IMR-90 (cell line): ENCODE measurements at regions not wholly inside any gene's neighbourhood (a gene's known extent, or its start where the extent isn't known, plus 50 kb on each side); places are given as distances from the start of the nearest gene placed in this dataset.

ENCODE experiments used
- ATAC-seq: fragments of 200-7000 bp; cut with Tn5 transposase; 2 replicates; pipeline ENCODE4 v1.9.1; 2020; ENCODE audit warnings: low read depth, mild to moderate bottlenecking, moderate library complexity
- BruUV-seq: library from RNA; stranded (reverse); fragments of 400-500 nt; replicated peaks from 2 replicates; lab custom pipeline; 2021; lab: Mats Ljungman, UMichigan
- CTCF ChIA-PET: fragments of 300-600 bp; formaldehyde crosslinking; extraction: SDS; loops from one replicate; lab custom pipeline; 2021; ENCODE audit warnings: antibody characterized with exemption; lab: Yijun Ruan, JAX
- POLR2A ChIA-PET: fragments of 300-600 bp; sonication (Branson Sonifier 250); formaldehyde crosslinking; loops from one replicate; lab custom pipeline; 2022; ENCODE audit warnings: antibody characterized with exemption; ENCODE audit not compliant: unreplicated experiment; lab: Charles Lee
- DNase-seq: peaks from one replicate; pipeline ENCODE4 v3.0.0; 2013
- H2AFZ ChIP-seq: replicated peaks from 2 replicates; pipeline ENCODE3; 2013; ENCODE audit warnings: low read length, mild to moderate bottlenecking; ENCODE audit not compliant: poor library complexity
- H2AK5ac ChIP-seq: 2 replicates; pipeline ENCODE4 v1.6.1; 2013; ENCODE audit warnings: low read depth, low read length, inconsistent platforms
- H2AK9ac ChIP-seq: replicated peaks from 2 replicates; pipeline ENCODE3; 2013; ENCODE audit warnings: mild to moderate bottlenecking, low read depth, low read length, moderate library complexity; ENCODE audit not compliant: poor library complexity
- H2BK120ac ChIP-seq: 2 replicates; pipeline ENCODE4 v1.6.1; 2013; ENCODE audit warnings: low read depth, low read length, inconsistent platforms
- H2BK15ac ChIP-seq: 3 replicates; pipeline ENCODE4 v1.6.1; 2013; ENCODE audit warnings: low read depth, low read length, inconsistent platforms
- H2BK20ac ChIP-seq: 2 replicates; pipeline ENCODE4 v1.6.1; 2013; ENCODE audit warnings: low read depth, mild to moderate bottlenecking, inconsistent platforms, low read length, moderate library complexity
- H2BK5ac ChIP-seq: 2 replicates; pipeline ENCODE4 v1.6.1; 2013; ENCODE audit warnings: mild to moderate bottlenecking, low read depth, low read length, inconsistent platforms; ENCODE audit not compliant: poor library complexity, severe bottlenecking
- H3K14ac ChIP-seq: replicated peaks from 2 replicates; pipeline ENCODE4 v1.6.1; 2013; ENCODE audit warnings: low read depth, low read length, inconsistent platforms
- H3K18ac ChIP-seq: 2 replicates; pipeline ENCODE4 v1.6.1; 2013; ENCODE audit warnings: low read depth, low read length, control low read depth
- H3K23ac ChIP-seq: 2 replicates; pipeline ENCODE4 v1.6.1; 2013; ENCODE audit warnings: low read depth, low read length, inconsistent platforms
- H3K27ac ChIP-seq: 2 replicates; pipeline ENCODE4 v1.5.1; 2013; ENCODE audit warnings: mild to moderate bottlenecking, control low read depth, low read length; ENCODE audit not compliant: insufficient read depth
- H3K27me3 ChIP-seq: 2 replicates; pipeline ENCODE4 v1.6.1; 2013; ENCODE audit warnings: low read length; ENCODE audit not compliant: control insufficient read depth, insufficient read depth
- H3K36me3 ChIP-seq: 2 replicates; pipeline ENCODE4 v1.6.1; 2013; ENCODE audit warnings: low read length, mixed read lengths; ENCODE audit not compliant: control insufficient read depth, insufficient read depth
- H3K4ac ChIP-seq: 2 replicates; pipeline ENCODE4 v1.6.1; 2013; ENCODE audit warnings: low read depth, low read length, inconsistent platforms
- H3K4me1 ChIP-seq: 2 replicates; pipeline ENCODE4 v1.6.1; 2013; ENCODE audit warnings: low read length, mixed read lengths; ENCODE audit not compliant: control insufficient read depth, insufficient read depth
- H3K4me2 ChIP-seq: 2 replicates; pipeline ENCODE4 v1.6.1; 2013; ENCODE audit warnings: low read depth, mild to moderate bottlenecking, control low read depth, low read length, moderate library complexity
- H3K4me3 ChIP-seq: 2 replicates; pipeline ENCODE4 v1.5.1; 2013; ENCODE audit warnings: low read depth, mild to moderate bottlenecking, control low read depth, low read length, moderate library complexity; ENCODE audit not compliant: insufficient read depth
- H3K56ac ChIP-seq: 2 replicates; pipeline ENCODE4 v1.6.1; 2013; ENCODE audit warnings: low read length, inconsistent platforms; ENCODE audit not compliant: insufficient read depth; ENCODE audit errors: extremely low read depth
- H3K79me1 ChIP-seq, 2 experiments: 2 replicates each; pipeline ENCODE4 v1.6.1; 2013; ENCODE audit warnings: low read length in 2 of 2, inconsistent platforms in 1 of 2, low read depth in 1 of 2
- H3K9ac ChIP-seq: 2 replicates; pipeline ENCODE4 v1.6.1; 2013; ENCODE audit warnings: low read depth, low read length, control low read depth
- H3K9me1 ChIP-seq: 2 replicates; pipeline ENCODE4 v1.6.1; 2013; ENCODE audit warnings: low read length, inconsistent platforms; ENCODE audit not compliant: insufficient read depth
- H3K9me3 ChIP-seq: 2 replicates; pipeline ENCODE4 v1.6.1; 2013; ENCODE audit warnings: low read length; ENCODE audit not compliant: control insufficient read depth, insufficient read depth
- H4K20me1 ChIP-seq: 2 replicates; pipeline ENCODE4 v1.6.1; 2013; ENCODE audit warnings: low read length, inconsistent platforms; ENCODE audit not compliant: insufficient read depth
- H4K5ac ChIP-seq: 2 replicates; pipeline ENCODE4 v1.6.1; 2013; ENCODE audit warnings: mild to moderate bottlenecking, low read depth, low read length, control low read depth
- H4K8ac ChIP-seq, 2 experiments: 2 replicates each; pipeline ENCODE4 v1.6.1; 2013; ENCODE audit warnings: low read depth in 2 of 2, low read length in 2 of 2, control low read depth in 1 of 2, inconsistent platforms in 1 of 2
- H4K91ac ChIP-seq: 2 replicates; pipeline ENCODE4 v1.6.1; 2013; ENCODE audit warnings: low read depth, low read length, inconsistent platforms; ENCODE audit not compliant: insufficient read depth
- BHLHE40 ChIP-seq: fragments of 150-350 bp; IDR thresholded peaks from 2 replicates; pipeline ENCODE4 v1.6.1; 2016; ENCODE audit warnings: mild to moderate bottlenecking, low read depth, low read length
- MAFK ChIP-seq: IDR thresholded peaks from 2 replicates; pipeline ENCODE4 v1.6.1; 2012; ENCODE audit warnings: low read depth, low read length, improper control_type of control experiment
- MAZ ChIP-seq: IDR thresholded peaks from 2 replicates; pipeline ENCODE4 v1.6.1; 2012; ENCODE audit warnings: low read depth, mild to moderate bottlenecking, low read length, improper control_type of control experiment, moderate library complexity, borderline replicate concordance
- MXI1 ChIP-seq: IDR thresholded peaks from 2 replicates; pipeline ENCODE4 v1.6.1; 2012; ENCODE audit warnings: low read depth, mild to moderate bottlenecking, low read length, moderate library complexity, borderline replicate concordance
- NFE2L2 ChIP-seq: fragments of 150-350 bp; IDR thresholded peaks from 2 replicates; pipeline ENCODE4 v1.6.1; 2016; ENCODE audit warnings: low read depth, mild to moderate bottlenecking, low read length
- POLR2A ChIP-seq: IDR thresholded peaks from 2 replicates; pipeline ENCODE4 v1.6.1; 2012; ENCODE audit warnings: mild to moderate bottlenecking, low read depth, low read length
- RAD21 ChIP-seq: IDR thresholded peaks from 2 replicates; pipeline ENCODE4 v1.6.1; 2012; ENCODE audit warnings: low read length, improper control_type of control experiment
- SMC3 ChIP-seq: fragments of 150-350 bp; IDR thresholded peaks from 2 replicates; pipeline ENCODE4 v1.6.1; 2016; ENCODE audit warnings: low read depth, mild to moderate bottlenecking, antibody characterized with exemption, low read length, moderate library complexity
- WGBS, 2 experiments: methylation state at CpG; one replicate each; pipeline versions ENCODE4 v1.1.5 to v1.1.7; 2013; ENCODE audit warnings: missing lambda C conversion rate in 2 of 2; ENCODE audit not compliant: insufficient read length in 1 of 2; ENCODE audit errors: extremely low coverage in 2 of 2; 5-methylcytosine and 5-hydroxymethylcytosine counted together
- dilution Hi-C: fragments of 300-500 bp; cut with HindIII; formaldehyde crosslinking; loops from one replicate; pipeline ENCODE4 v1.14.3; 2018; ENCODE audit warnings: low sequenced_read_pairs; ENCODE audit not compliant: unreplicated experiment
- in situ Hi-C: fragments of 300-500 bp; cut with MboI; formaldehyde crosslinking; loops from 3 replicates; pipeline ENCODE4 v1.14.3; 2019; ENCODE audit warnings: low sequenced_read_pairs, inconsistent platforms, mixed read lengths
- intact Hi-C: fragments of 100-400 bp; cut with micrococcal nuclease; formaldehyde crosslinking; loops from 2 replicates; pipeline ENCODE4 v1.10.0; 2022
- TF ChIP-seq, protein P1 (sequence below): fragments of 150-350 bp; IDR thresholded peaks from 2 replicates; pipeline ENCODE4 v1.6.1; 2017; ENCODE audit warnings: mild to moderate bottlenecking, antibody characterized with exemption, low read length, low read depth

DNA sequence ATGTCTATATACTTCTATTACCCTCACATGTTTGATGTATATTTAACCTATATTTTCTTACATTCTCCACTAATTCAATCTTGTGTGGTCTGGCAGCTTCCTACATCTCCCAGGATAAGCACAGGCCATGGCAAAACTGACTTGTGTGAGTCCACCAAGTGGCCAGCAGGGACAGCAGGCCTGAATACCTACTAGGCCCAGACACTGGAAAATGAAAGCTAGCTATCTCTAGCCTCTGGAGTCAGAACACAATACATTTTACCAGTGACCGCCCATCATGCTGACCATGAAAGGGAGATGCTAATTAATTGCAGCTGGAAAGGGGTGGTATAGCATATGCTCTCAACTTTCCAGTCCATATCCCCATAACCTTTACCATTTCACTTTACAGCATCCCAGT is 132.3 kb downstream of the PCTP start:
- no peak overlapping the region for H2BK120ac ChIP-seq
- no peak overlapping the region for H3K9ac ChIP-seq
- H4K20me1 ChIP-seq = no peaks in the 10 kb centered on the region
- H3K4ac ChIP-seq = no peak overlapping the region
- H2BK20ac ChIP-seq = no peak overlapping the region
- H3K27ac ChIP-seq = no peak overlapping the region
- no peaks in the 10 kb centered on the region for H3K9me1 ChIP-seq
- no peaks in the 10 kb centered on the region for H3K9me3 ChIP-seq
- no peak for TF ChIP-seq POLR2A
- no peak for TF ChIP-seq MXI1
- no peak for TF ChIP-seq BHLHE40
- TF ChIP-seq RAD21 = no peak
- no peak for TF ChIP-seq NFE2L2
- TF ChIP-seq MAFK = no peak
- no peak for TF ChIP-seq SMC3
- TF ChIP-seq, protein P1, sequence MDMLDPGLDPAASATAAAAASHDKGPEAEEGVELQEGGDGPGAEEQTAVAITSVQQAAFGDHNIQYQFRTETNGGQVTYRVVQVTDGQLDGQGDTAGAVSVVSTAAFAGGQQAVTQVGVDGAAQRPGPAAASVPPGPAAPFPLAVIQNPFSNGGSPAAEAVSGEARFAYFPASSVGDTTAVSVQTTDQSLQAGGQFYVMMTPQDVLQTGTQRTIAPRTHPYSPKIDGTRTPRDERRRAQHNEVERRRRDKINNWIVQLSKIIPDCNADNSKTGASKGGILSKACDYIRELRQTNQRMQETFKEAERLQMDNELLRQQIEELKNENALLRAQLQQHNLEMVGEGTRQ = no peak
- TF ChIP-seq MAZ = no peak
- CTCF ChIA-PET = interaction anchor here (0.9 kb wide), 1 partner anchor 25 kb away, joined by 3 read pairs; no protein-coding TSS in a partner anchor
- no peak for DNase-seq
- no peak overlapping the region for H2AK9ac ChIP-seq
- no peak overlapping the region for H2BK15ac ChIP-seq
- H2AK5ac ChIP-seq = no peak overlapping the region
- no peak overlapping the region for H4K8ac ChIP-seq
- no peak overlapping the region for H2BK5ac ChIP-seq
- BruUV-seq = no TSS peak
- no peak overlapping the region for H2AFZ ChIP-seq
- dilution Hi-C loops = no loop called here
- no peak overlapping the region for H3K14ac ChIP-seq
- H3K4me3 ChIP-seq = no peak overlapping the region
- no peaks in the 10 kb centered on the region for H3K79me1 ChIP-seq
- ATAC-seq = no peak
- no CpG with 5 or more reads among the region's 1 CpG for WGBS, 2 experiments
- no peak overlapping the region for H3K4me2 ChIP-seq
- intact Hi-C loops = no loop called here
- H3K18ac ChIP-seq = no peak overlapping the region
- H3K27me3 ChIP-seq = no peaks in the 10 kb centered on the region
- no peaks in the 10 kb centered on the region for H3K36me3 ChIP-seq
- H3K4me1 ChIP-seq = no peaks in the 10 kb centered on the region
- no peak overlapping the region for H3K56ac ChIP-seq
- in situ Hi-C loops = no loop called here
- H4K91ac ChIP-seq = no peak overlapping the region
- no peak overlapping the region for H3K23ac ChIP-seq
- no peak overlapping the region for H4K5ac ChIP-seq
- POLR2A ChIA-PET = no interaction called here
